GM12878 (cell line): ENCODE measurements at regions not wholly inside any gene's neighbourhood (a gene's known extent, or its start where the extent isn't known, plus 50 kb on each side); places are given as distances from the start of the nearest gene placed in this dataset.

Experiments used
- CEBPB ChIP-seq, 2 experiments: fragments of 150-350 bp in 1 of 2; IDR thresholded peaks; 2 replicates each; pipeline ENCODE4 v1.6.1; 2012 to 2014; ENCODE audit warnings: low read depth in 2 of 2, low read length in 2 of 2, borderline replicate concordance in 1 of 2, inconsistent platforms in 1 of 2
- CHD2 ChIP-seq: IDR thresholded peaks from 2 replicates; pipeline ENCODE4 v1.6.1; 2011; ENCODE audit warnings: low read depth, low read length, improper control_type of control experiment, borderline replicate concordance
- CHD4 ChIP-seq: fragments of 200-600 bp; sonication (generic); IDR thresholded peaks from 2 replicates; pipeline ENCODE4 v1.6.1; 2016; ENCODE audit warnings: mild to moderate bottlenecking
- DPF2 ChIP-seq: fragments of 450-650 bp; IDR thresholded peaks from 2 replicates; pipeline ENCODE4 v1.6.1; 2017; ENCODE audit warnings: mild to moderate bottlenecking
- GATAD2B ChIP-seq: fragments of 450-650 bp; conservative IDR thresholded peaks from 2 replicates; pipeline ENCODE4 v1.6.1; 2017; ENCODE audit warnings: low read depth, mild to moderate bottlenecking, moderate library complexity
- IKZF1 ChIP-seq: fragments of 450-650 bp; conservative IDR thresholded peaks from 2 replicates; pipeline ENCODE4 v1.6.1; 2017; ENCODE audit warnings: antibody characterized with exemption, mild to moderate bottlenecking
- IRF4 ChIP-seq: IDR thresholded peaks from 2 replicates; pipeline ENCODE4 v1.6.1; 2011; ENCODE audit warnings: low read depth, low read length
- NBN ChIP-seq: fragments of 450-650 bp; IDR thresholded peaks from 2 replicates; pipeline ENCODE4 v1.6.1; 2016
- NFXL1 ChIP-seq: fragments of 450-650 bp; IDR thresholded peaks from 2 replicates; pipeline ENCODE4 v1.6.1; 2017; ENCODE audit warnings: antibody characterized with exemption, mild to moderate bottlenecking, borderline replicate concordance
- SREBF2 ChIP-seq: IDR thresholded peaks from 2 replicates; pipeline ENCODE4 v1.6.1; 2012; ENCODE audit warnings: mild to moderate bottlenecking, low read length
- ZNF217 ChIP-seq: fragments of 450-650 bp; IDR thresholded peaks from 2 replicates; pipeline ENCODE4 v1.6.1; 2017; ENCODE audit warnings: antibody characterized with exemption, mild to moderate bottlenecking
- TF ChIP-seq, protein P1 (sequence below): IDR thresholded peaks from 2 replicates; pipeline ENCODE4 v1.6.1; 2011; ENCODE audit warnings: borderline replicate concordance, low read depth, mild to moderate bottlenecking, moderate library complexity, mixed read lengths, low read length; ENCODE audit not compliant: insufficient read depth; ENCODE audit errors: extremely low read length
- TF ChIP-seq, protein P2 (sequence below): fragments of 150-350 bp; IDR thresholded peaks from 2 replicates; pipeline ENCODE4 v1.6.1; 2014; ENCODE audit warnings: mild to moderate bottlenecking, low read depth, low read length
- TF ChIP-seq, protein P3 (sequence below): fragments of 450-650 bp; formaldehyde crosslinking; IDR thresholded peaks from 2 replicates; pipeline ENCODE4 v1.4.0; 2020; ENCODE audit warnings: mild to moderate bottlenecking, moderate library complexity
- TF ChIP-seq, protein P4 (sequence below): IDR thresholded peaks from 2 replicates; pipeline ENCODE4 v1.6.1; 2011; ENCODE audit warnings: mild to moderate bottlenecking, low read depth, low read length, moderate library complexity; ENCODE audit not compliant: insufficient replicate concordance
- TF ChIP-seq, protein P5 (sequence below): fragments of 450-650 bp; IDR thresholded peaks from 2 replicates; pipeline ENCODE4 v1.6.1; 2017; ENCODE audit warnings: antibody characterized with exemption, mild to moderate bottlenecking, moderate library complexity
- TF ChIP-seq, protein P6 (sequence below): fragments of 450-650 bp; IDR thresholded peaks from 2 replicates; pipeline ENCODE4 v1.6.1; 2017; ENCODE audit warnings: low read depth, mild to moderate bottlenecking, moderate library complexity
- TF ChIP-seq, protein P7 (sequence below): IDR thresholded peaks from 2 replicates; pipeline ENCODE4 v1.6.1; 2012; ENCODE audit warnings: low read depth, low read length, improper control_type of control experiment

DNA sequence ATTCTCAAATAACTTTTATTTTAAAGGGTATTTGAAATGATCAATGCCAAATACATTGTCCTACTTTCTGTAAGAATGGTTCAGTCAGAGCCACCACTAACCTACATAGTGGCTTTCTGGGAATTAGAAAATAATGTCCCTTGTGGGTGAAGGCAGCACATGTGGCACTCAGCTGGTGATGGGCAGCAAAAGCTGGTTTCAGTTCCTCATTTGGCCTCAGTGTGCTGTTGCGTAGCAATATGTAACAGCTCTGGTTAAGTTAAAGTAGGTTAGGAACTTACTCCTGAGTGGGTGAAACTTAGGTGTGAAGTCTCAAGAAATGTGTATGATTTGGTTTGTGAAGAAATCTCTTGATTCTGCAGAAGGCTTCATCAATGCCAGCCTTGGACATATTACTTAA lies 99.6 kb upstream of the SPEF2 start (continued):
- TF ChIP-seq, protein P1, sequence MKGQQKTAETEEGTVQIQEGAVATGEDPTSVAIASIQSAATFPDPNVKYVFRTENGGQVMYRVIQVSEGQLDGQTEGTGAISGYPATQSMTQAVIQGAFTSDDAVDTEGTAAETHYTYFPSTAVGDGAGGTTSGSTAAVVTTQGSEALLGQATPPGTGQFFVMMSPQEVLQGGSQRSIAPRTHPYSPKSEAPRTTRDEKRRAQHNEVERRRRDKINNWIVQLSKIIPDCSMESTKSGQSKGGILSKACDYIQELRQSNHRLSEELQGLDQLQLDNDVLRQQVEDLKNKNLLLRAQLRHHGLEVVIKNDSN, result no peak
- TF ChIP-seq, protein P2, sequence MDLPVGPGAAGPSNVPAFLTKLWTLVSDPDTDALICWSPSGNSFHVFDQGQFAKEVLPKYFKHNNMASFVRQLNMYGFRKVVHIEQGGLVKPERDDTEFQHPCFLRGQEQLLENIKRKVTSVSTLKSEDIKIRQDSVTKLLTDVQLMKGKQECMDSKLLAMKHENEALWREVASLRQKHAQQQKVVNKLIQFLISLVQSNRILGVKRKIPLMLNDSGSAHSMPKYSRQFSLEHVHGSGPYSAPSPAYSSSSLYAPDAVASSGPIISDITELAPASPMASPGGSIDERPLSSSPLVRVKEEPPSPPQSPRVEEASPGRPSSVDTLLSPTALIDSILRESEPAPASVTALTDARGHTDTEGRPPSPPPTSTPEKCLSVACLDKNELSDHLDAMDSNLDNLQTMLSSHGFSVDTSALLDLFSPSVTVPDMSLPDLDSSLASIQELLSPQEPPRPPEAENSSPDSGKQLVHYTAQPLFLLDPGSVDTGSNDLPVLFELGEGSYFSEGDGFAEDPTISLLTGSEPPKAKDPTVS, result no peak
- TF ChIP-seq NBN (peak; percentile 62; the same call in 1 of the 2 replicates), ZNF217 (0 out of 2 replicates have a peak, but pooled peaks have one; percentile 69), DPF2 (peak; percentile 98), GATAD2B (peak; percentile 85), IKZF1 (peak; percentile 88), SREBF2 (no peak), CHD4 (no peak), IRF4 (peak; percentile 92), NFXL1 (no peak), CEBPB (IDR thresholded peaks at IDR 0.05; ENCODE audit: borderline replicate concordance in 1 of 2, low read depth in 2 of 2, low read length in 2 of 2) (no peak), CHD2 (peak; percentile 71; the same call in 1 of the 2 replicates)
- TF ChIP-seq, protein P3, sequence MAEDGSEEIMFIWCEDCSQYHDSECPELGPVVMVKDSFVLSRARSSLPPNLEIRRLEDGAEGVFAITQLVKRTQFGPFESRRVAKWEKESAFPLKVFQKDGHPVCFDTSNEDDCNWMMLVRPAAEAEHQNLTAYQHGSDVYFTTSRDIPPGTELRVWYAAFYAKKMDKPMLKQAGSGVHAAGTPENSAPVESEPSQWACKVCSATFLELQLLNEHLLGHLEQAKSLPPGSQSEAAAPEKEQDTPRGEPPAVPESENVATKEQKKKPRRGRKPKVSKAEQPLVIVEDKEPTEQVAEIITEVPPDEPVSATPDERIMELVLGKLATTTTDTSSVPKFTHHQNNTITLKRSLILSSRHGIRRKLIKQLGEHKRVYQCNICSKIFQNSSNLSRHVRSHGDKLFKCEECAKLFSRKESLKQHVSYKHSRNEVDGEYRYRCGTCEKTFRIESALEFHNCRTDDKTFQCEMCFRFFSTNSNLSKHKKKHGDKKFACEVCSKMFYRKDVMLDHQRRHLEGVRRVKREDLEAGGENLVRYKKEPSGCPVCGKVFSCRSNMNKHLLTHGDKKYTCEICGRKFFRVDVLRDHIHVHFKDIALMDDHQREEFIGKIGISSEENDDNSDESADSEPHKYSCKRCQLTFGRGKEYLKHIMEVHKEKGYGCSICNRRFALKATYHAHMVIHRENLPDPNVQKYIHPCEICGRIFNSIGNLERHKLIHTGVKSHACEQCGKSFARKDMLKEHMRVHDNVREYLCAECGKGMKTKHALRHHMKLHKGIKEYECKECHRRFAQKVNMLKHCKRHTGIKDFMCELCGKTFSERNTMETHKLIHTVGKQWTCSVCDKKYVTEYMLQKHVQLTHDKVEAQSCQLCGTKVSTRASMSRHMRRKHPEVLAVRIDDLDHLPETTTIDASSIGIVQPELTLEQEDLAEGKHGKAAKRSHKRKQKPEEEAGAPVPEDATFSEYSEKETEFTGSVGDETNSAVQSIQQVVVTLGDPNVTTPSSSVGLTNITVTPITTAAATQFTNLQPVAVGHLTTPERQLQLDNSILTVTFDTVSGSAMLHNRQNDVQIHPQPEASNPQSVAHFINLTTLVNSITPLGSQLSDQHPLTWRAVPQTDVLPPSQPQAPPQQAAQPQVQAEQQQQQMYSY (CRISPR knock-in tag), result no peak
- TF ChIP-seq, protein P4, sequence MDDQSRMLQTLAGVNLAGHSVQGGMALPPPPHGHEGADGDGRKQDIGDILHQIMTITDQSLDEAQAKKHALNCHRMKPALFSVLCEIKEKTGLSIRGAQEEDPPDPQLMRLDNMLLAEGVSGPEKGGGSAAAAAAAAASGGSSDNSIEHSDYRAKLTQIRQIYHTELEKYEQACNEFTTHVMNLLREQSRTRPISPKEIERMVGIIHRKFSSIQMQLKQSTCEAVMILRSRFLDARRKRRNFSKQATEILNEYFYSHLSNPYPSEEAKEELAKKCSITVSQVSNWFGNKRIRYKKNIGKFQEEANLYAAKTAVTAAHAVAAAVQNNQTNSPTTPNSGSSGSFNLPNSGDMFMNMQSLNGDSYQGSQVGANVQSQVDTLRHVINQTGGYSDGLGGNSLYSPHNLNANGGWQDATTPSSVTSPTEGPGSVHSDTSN, result peak; percentile 67
- TF ChIP-seq, protein P5, sequence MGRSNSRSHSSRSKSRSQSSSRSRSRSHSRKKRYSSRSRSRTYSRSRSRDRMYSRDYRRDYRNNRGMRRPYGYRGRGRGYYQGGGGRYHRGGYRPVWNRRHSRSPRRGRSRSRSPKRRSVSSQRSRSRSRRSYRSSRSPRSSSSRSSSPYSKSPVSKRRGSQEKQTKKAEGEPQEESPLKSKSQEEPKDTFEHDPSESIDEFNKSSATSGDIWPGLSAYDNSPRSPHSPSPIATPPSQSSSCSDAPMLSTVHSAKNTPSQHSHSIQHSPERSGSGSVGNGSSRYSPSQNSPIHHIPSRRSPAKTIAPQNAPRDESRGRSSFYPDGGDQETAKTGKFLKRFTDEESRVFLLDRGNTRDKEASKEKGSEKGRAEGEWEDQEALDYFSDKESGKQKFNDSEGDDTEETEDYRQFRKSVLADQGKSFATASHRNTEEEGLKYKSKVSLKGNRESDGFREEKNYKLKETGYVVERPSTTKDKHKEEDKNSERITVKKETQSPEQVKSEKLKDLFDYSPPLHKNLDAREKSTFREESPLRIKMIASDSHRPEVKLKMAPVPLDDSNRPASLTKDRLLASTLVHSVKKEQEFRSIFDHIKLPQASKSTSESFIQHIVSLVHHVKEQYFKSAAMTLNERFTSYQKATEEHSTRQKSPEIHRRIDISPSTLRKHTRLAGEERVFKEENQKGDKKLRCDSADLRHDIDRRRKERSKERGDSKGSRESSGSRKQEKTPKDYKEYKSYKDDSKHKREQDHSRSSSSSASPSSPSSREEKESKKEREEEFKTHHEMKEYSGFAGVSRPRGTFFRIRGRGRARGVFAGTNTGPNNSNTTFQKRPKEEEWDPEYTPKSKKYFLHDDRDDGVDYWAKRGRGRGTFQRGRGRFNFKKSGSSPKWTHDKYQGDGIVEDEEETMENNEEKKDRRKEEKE, result no peak
- TF ChIP-seq, protein P6, sequence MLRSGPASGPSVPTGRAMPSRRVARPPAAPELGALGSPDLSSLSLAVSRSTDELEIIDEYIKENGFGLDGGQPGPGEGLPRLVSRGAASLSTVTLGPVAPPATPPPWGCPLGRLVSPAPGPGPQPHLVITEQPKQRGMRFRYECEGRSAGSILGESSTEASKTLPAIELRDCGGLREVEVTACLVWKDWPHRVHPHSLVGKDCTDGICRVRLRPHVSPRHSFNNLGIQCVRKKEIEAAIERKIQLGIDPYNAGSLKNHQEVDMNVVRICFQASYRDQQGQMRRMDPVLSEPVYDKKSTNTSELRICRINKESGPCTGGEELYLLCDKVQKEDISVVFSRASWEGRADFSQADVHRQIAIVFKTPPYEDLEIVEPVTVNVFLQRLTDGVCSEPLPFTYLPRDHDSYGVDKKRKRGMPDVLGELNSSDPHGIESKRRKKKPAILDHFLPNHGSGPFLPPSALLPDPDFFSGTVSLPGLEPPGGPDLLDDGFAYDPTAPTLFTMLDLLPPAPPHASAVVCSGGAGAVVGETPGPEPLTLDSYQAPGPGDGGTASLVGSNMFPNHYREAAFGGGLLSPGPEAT, result peak; percentile 85
- TF ChIP-seq, protein P7, sequence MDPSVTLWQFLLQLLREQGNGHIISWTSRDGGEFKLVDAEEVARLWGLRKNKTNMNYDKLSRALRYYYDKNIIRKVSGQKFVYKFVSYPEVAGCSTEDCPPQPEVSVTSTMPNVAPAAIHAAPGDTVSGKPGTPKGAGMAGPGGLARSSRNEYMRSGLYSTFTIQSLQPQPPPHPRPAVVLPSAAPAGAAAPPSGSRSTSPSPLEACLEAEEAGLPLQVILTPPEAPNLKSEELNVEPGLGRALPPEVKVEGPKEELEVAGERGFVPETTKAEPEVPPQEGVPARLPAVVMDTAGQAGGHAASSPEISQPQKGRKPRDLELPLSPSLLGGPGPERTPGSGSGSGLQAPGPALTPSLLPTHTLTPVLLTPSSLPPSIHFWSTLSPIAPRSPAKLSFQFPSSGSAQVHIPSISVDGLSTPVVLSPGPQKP, result no peak
